BE2C (cell line): ENCODE measurements at regions not wholly inside any gene's neighbourhood (a gene's known extent, or its start where the extent isn't known, plus 50 kb on each side); places are given as distances from the start of the nearest gene placed in this dataset.

ENCODE experiments used
- DNase-seq: peaks from one replicate; pipeline ENCODE4 v3.0.0-alpha.2; 2020
- H3K27me3 ChIP-seq: fragments of 250-450 bp; sonication (Bioruptor Pico); 2 replicates; pipeline ENCODE4 v1.5.1; 2020; ENCODE audit warnings: mild to moderate bottlenecking
- H3K36me3 ChIP-seq: fragments of 250-450 bp; sonication (Bioruptor Pico); 2 replicates; pipeline ENCODE4 v1.5.1; 2020; ENCODE audit warnings: mild to moderate bottlenecking
- H3K4me1 ChIP-seq: fragments of 250-450 bp; sonication (Bioruptor Pico); 2 replicates; pipeline ENCODE4 v1.5.1; 2020
- H3K4me3 ChIP-seq: 2 replicates; pipeline ENCODE4 v1.5.1; 2011; ENCODE audit warnings: low read depth, low read length
- H3K9me3 ChIP-seq: fragments of 250-450 bp; sonication (Bioruptor Pico); 2 replicates; pipeline ENCODE4 v1.5.1; 2020
- TF ChIP-seq, protein P1 (sequence below): IDR thresholded peaks from 2 replicates; pipeline ENCODE4 v1.5.1; 2012; ENCODE audit warnings: mild to moderate bottlenecking, low read depth, low read length

DNA sequence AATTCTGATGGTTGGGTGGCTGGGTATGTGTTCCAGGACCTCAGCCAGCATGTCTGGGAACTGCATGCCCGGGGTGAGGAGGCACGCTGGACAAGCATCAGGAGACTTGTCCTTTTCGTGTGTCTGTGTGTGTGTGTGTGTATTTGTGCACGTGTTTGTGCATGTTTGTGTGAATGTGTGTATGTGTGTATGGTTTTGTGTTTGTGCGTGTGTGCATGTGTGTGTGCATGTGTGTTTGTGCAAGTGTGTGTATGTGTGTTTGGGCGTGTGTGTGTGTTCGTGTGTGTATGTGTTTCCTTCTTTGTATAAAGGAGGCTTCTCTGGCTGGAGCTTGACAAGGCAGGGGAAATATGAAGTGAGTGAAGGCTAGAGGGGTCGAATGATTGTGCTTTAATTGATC lies 491.5 kb downstream of the IRX1 start:
- H3K4me1 ChIP-seq = no peaks in the 10 kb centered on the region
- no peaks in the 10 kb centered on the region for H3K27me3 ChIP-seq
- H3K4me3 ChIP-seq = no peak overlapping the region
- H3K9me3 ChIP-seq = no peaks in the 10 kb centered on the region
- no peaks in the 10 kb centered on the region for H3K36me3 ChIP-seq
- TF ChIP-seq, protein P1, sequence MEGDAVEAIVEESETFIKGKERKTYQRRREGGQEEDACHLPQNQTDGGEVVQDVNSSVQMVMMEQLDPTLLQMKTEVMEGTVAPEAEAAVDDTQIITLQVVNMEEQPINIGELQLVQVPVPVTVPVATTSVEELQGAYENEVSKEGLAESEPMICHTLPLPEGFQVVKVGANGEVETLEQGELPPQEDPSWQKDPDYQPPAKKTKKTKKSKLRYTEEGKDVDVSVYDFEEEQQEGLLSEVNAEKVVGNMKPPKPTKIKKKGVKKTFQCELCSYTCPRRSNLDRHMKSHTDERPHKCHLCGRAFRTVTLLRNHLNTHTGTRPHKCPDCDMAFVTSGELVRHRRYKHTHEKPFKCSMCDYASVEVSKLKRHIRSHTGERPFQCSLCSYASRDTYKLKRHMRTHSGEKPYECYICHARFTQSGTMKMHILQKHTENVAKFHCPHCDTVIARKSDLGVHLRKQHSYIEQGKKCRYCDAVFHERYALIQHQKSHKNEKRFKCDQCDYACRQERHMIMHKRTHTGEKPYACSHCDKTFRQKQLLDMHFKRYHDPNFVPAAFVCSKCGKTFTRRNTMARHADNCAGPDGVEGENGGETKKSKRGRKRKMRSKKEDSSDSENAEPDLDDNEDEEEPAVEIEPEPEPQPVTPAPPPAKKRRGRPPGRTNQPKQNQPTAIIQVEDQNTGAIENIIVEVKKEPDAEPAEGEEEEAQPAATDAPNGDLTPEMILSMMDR = no peak
- no peak for DNase-seq

DNA sequence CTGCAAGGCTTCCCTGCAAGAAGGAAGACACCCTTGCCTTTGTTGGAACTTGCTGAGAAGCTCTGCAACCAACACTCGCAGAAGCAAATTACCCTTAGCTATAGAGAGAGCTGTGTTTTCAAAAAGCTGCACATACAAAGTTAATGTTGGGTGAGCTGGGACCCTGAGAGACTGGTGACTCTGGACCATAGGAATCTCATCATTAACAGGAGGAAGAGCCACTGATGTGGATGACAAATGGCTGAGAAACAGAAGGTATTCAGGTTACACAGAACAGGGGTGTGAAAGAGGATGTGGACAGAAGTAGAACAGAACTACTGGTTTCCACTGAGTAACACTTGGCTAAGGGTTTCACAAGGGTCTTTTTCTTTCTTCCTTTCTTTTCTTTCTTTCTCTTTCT lies 493.5 kb downstream of the IRX1 start:
- Histone ChIP-seq H3K4me1 (no peaks in the 10 kb centered on the region), H3K27me3 (no peaks in the 10 kb centered on the region), H3K4me3 (no peak overlapping the region), H3K9me3 (no peaks in the 10 kb centered on the region), H3K36me3 (no peaks in the 10 kb centered on the region)
- TF ChIP-seq, protein P1 = no peak
- no peak for DNase-seq

DNA sequence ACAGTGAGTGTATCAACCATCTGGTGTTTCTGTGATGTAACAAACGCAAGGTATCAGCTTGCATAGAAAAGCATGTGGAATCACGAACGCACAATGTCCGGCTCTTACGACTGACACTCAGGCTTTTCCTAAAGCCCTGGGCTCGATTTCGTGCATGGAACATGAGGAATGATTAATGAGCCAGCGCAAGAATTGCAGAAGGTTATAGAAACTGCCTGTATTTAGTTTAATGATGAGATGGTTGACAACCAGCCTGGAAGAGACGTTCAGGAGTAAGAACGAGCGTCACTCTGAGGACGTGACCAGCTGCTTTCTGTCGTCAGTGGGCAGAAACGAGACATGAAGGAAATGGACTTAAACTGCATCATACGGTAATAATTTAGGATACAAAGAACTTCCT lies 497.6 kb downstream of the IRX1 start:
- no peak overlapping the region for H3K4me3 ChIP-seq
- TF ChIP-seq, protein P1 = no peak
- H3K36me3 ChIP-seq = no peaks in the 10 kb centered on the region
- no peaks in the 10 kb centered on the region for H3K27me3 ChIP-seq
- no peak for DNase-seq
- no peaks in the 10 kb centered on the region for H3K4me1 ChIP-seq
- H3K9me3 ChIP-seq = no peaks in the 10 kb centered on the region; the same call in 1 of the 2 replicates

DNA sequence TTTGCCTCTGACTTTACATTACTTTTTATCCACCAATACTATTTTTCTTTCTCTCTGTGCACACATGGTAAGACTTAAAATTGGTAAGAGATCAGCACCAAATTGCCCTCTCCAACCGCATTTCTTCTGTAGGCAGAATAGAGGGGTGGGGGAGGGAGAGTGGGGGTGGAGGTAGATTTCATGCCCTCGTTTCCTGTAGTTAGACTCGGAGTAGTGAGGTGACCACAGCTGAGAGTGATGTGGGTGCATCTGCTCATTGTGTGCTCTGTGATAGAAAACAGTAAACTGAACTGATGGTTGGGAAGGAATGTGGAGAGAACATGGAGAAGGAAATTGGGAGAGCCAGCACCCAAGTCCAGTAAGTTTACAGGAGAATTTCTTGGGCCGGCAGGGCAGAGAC lies 498.3 kb downstream of the IRX1 start:
- Histone ChIP-seq H3K9me3 (no peaks in the 10 kb centered on the region; the same call in 1 of the 2 replicates), H3K36me3 (no peaks in the 10 kb centered on the region), H3K27me3 (no peaks in the 10 kb centered on the region), H3K4me3 (no peak overlapping the region), H3K4me1 (no peaks in the 10 kb centered on the region)
- DNase-seq = no peak
- TF ChIP-seq, protein P1 = no peak

DNA sequence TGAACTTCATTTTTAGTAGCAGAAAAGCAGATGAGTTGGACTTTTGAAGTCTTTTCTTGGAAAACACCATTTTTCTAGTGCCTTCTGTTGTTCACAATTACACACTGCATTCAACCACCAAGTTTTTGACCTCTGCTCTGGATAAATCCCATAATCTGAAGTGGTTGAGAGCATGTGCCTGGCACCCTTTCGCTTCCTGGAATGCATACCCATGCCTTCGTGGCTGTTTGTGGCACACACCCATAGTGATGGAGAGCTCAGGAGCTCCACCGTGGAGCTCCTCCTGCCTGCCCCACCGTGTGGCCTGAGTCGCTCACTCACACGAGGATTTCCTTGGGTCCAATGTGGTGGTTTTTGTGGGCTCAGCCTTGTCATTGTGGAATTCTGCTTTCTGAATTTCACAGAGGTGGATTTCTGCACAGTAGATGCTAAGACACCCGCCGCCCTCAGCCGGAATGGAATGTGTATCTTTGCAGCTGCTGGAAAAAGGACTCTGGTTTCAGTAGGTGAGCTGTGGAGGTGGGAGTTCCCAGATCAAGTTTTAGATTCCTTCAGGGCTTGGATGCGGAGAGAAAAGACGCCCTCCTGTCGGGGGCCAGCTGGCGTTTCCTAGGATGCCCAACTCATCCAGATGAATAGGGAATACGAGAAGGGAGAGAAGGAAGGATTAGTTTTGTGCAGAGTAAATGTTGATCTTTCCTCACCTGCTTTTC lies 500.4 kb downstream of the IRX1 start:
- Histone ChIP-seq H3K9me3 (no peaks in the 10 kb centered on the region; the same call in 1 of the 2 replicates), H3K4me3 (no peak overlapping the region), H3K4me1 (no peaks in the 10 kb centered on the region), H3K27me3 (no peaks in the 10 kb centered on the region), H3K36me3 (no peaks in the 10 kb centered on the region)
- TF ChIP-seq, protein P1 = no peak
- DNase-seq = no peak

DNA sequence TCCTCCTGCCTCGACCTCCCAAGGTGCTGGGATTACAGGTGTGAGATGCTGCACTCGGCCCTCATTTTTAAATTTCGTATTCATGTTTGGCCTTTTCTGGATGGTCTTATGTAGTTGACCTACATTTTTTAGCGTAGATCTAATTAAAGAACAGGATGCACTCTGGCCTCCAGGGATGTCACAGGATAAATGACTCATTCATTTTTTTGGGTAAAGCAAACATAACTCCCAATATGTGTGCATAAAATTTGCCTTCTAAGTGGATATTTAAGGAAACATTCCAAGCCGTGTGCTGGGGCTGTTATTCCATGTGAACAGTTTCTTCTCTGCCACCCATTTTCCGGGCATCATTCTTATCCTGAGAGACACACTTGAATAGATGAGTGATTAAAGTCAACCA lies 501.6 kb downstream of the IRX1 start:
- no peak for DNase-seq
- Histone ChIP-seq H3K4me3 (no peak overlapping the region), H3K4me1 (no peaks in the 10 kb centered on the region), H3K36me3 (no peaks in the 10 kb centered on the region), H3K27me3 (no peaks in the 10 kb centered on the region), H3K9me3 (no peaks in the 10 kb centered on the region; the same call in 1 of the 2 replicates)
- TF ChIP-seq, protein P1 = no peak
